OCI-LY7 (cell line): ENCODE measurements at regions not wholly inside any gene's neighbourhood (a gene's known extent, or its start where the extent isn't known, plus 50 kb on each side); places are given as distances from the start of the nearest gene placed in this dataset.

ENCODE experiments used
- BruUV-seq: library from RNA; stranded (reverse); fragments of 400-500 nt; replicated peaks from 2 replicates; lab custom pipeline; 2021; lab: Mats Ljungman, UMichigan
- CTCF ChIA-PET: fragments of 300-600 bp; sonication (Branson Sonifier 250); formaldehyde crosslinking; loops from one replicate; lab custom pipeline; 2022; ENCODE audit warnings: antibody characterized with exemption; ENCODE audit not compliant: unreplicated experiment; lab: Charles Lee
- POLR2A ChIA-PET: fragments of 300-600 bp; sonication (Branson Sonifier 250); formaldehyde crosslinking; loops from one replicate; lab custom pipeline; 2022; ENCODE audit warnings: antibody characterized with exemption; lab: Charles Lee
- DNase-seq: peaks from one replicate; pipeline ENCODE4 v3.0.0-alpha.2; 2015; ENCODE audit warnings: low spot score
- H2AFZ ChIP-seq: fragments of 200-600 bp; sonication (generic), shearing (Covaris generic); 2 replicates; pipeline ENCODE4 v1.6.1; 2014; ENCODE audit warnings: mild to moderate bottlenecking, antibody characterized with exemption, low read length, moderate library complexity
- H3K27ac ChIP-seq: fragments of 200-600 bp; sonication (generic); 2 replicates; pipeline ENCODE4 v1.5.1; 2014; ENCODE audit warnings: mixed run types, low read depth, mild to moderate bottlenecking, moderate library complexity, low read length, inconsistent platforms; ENCODE audit not compliant: poor library complexity, severe bottlenecking
- H3K36me3 ChIP-seq: fragments of 200-600 bp; sonication (generic); 2 replicates; pipeline ENCODE4 v1.6.1; 2014; ENCODE audit warnings: mild to moderate bottlenecking, antibody characterized with exemption, low read length, moderate library complexity, mixed read lengths; ENCODE audit not compliant: insufficient read depth
- H3K4me1 ChIP-seq: fragments of 200-600 bp; sonication (generic); 2 replicates; pipeline ENCODE4 v1.5.1; 2014; ENCODE audit warnings: mild to moderate bottlenecking, low read length; ENCODE audit not compliant: insufficient read depth, poor library complexity, severe bottlenecking
- H3K4me2 ChIP-seq: fragments of 200-600 bp; sonication (generic); 2 replicates; pipeline ENCODE4 v1.6.1; 2014; ENCODE audit warnings: mild to moderate bottlenecking, low read length
- H3K4me3 ChIP-seq: fragments of 200-600 bp; sonication (generic); 2 replicates; pipeline ENCODE4 v1.5.1; 2014; ENCODE audit warnings: mild to moderate bottlenecking, low read depth, low read length; ENCODE audit not compliant: poor library complexity, severe bottlenecking
- H3K79me2 ChIP-seq: fragments of 200-600 bp; sonication (generic); 2 replicates; pipeline ENCODE4 v1.6.1; 2016; ENCODE audit warnings: low read depth, mild to moderate bottlenecking, low read length, moderate library complexity, mixed read lengths; ENCODE audit not compliant: insufficient read depth
- H3K9me2 ChIP-seq: fragments of 200-600 bp; sonication (generic); 2 replicates; pipeline ENCODE4 v1.6.1; 2016; ENCODE audit warnings: mild to moderate bottlenecking, low read length, mixed read lengths; ENCODE audit not compliant: insufficient read depth
- H3K9me3 ChIP-seq: fragments of 200-600 bp; sonication (generic); 2 replicates; pipeline ENCODE4 v1.6.1; 2014; ENCODE audit warnings: mild to moderate bottlenecking, mixed run types, low read length, mixed read lengths
- H4K20me1 ChIP-seq: fragments of 200-600 bp; sonication (generic); 2 replicates; pipeline ENCODE4 v1.6.1; 2014; ENCODE audit warnings: mild to moderate bottlenecking, antibody characterized with exemption, low read length, moderate library complexity, mixed read lengths; ENCODE audit not compliant: insufficient read depth
- EZH2phosphoT487 ChIP-seq: fragments of 200-600 bp; sonication (generic); IDR thresholded peaks from 2 replicates; pipeline ENCODE4 v1.6.1; 2018; ENCODE audit warnings: low read depth, borderline replicate concordance, mild to moderate bottlenecking, mixed run types, antibody characterized with exemption, low read length, moderate library complexity, mixed read lengths
- intact Hi-C: fragments of 100-400 bp; cut with micrococcal nuclease; formaldehyde crosslinking; loops from one replicate; pipeline ENCODE4 v1.10.0; 2022; ENCODE audit not compliant: unreplicated experiment
- TF ChIP-seq, protein P1 (sequence below): fragments of 200-600 bp; sonication (generic); conservative IDR thresholded peaks from 2 replicates; pipeline ENCODE4 v1.5.1; 2014; ENCODE audit warnings: mild to moderate bottlenecking, antibody characterized with exemption, low read length, moderate library complexity, mixed read lengths

- intact Hi-C loops: no loop called here
- ChIA-PET CTCF (no interaction called here), POLR2A (interaction anchor here (0.6 kb wide), 1 partner anchor 1442 kb away, joined by 3 read pairs; no protein-coding TSS in a partner anchor)
- no peaks in the 10 kb centered on the region for H3K4me1 ChIP-seq
- no peak for TF ChIP-seq EZH2phosphoT487
- TF ChIP-seq, protein P1, sequence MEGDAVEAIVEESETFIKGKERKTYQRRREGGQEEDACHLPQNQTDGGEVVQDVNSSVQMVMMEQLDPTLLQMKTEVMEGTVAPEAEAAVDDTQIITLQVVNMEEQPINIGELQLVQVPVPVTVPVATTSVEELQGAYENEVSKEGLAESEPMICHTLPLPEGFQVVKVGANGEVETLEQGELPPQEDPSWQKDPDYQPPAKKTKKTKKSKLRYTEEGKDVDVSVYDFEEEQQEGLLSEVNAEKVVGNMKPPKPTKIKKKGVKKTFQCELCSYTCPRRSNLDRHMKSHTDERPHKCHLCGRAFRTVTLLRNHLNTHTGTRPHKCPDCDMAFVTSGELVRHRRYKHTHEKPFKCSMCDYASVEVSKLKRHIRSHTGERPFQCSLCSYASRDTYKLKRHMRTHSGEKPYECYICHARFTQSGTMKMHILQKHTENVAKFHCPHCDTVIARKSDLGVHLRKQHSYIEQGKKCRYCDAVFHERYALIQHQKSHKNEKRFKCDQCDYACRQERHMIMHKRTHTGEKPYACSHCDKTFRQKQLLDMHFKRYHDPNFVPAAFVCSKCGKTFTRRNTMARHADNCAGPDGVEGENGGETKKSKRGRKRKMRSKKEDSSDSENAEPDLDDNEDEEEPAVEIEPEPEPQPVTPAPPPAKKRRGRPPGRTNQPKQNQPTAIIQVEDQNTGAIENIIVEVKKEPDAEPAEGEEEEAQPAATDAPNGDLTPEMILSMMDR: no peak
- H3K4me3 ChIP-seq: no peak overlapping the region
- H4K20me1 ChIP-seq: no peaks in the 10 kb centered on the region
- BruUV-seq: no TSS peak
- H3K27ac ChIP-seq: no peak overlapping the region
- DNase-seq: no peak
- H2AFZ ChIP-seq: no peak overlapping the region
- no peaks in the 10 kb centered on the region for H3K79me2 ChIP-seq
- H3K9me2 ChIP-seq: no peaks in the 10 kb centered on the region
- H3K4me2 ChIP-seq: no peak overlapping the region
- no peaks in the 10 kb centered on the region for H3K36me3 ChIP-seq
- H3K9me3 ChIP-seq: no peaks in the 10 kb centered on the region
Measured at GRCh38 chr4:154942176-154942575, 161.1 kb downstream of the RBM46 start.

- intact Hi-C loops: no loop called here
- Histone ChIP-seq H3K36me3 (no peaks in the 10 kb centered on the region), H3K9me2 (no peaks in the 10 kb centered on the region), H3K4me3 (no peak overlapping the region), H3K79me2 (no peaks in the 10 kb centered on the region), H3K4me2 (no peak overlapping the region), H3K9me3 (no peaks in the 10 kb centered on the region), H3K4me1 (no peaks in the 10 kb centered on the region), H3K27ac (no peak overlapping the region), H2AFZ (no peak overlapping the region), H4K20me1 (no peaks in the 10 kb centered on the region)
- CTCF ChIA-PET: no interaction called here
- TF ChIP-seq, protein P1: no peak
- TF ChIP-seq EZH2phosphoT487: no peak
- no TSS peak for BruUV-seq
- POLR2A ChIA-PET: no interaction called here
- no peak for DNase-seq
Measured at GRCh38 chr4:154944996-154945395, 163.9 kb downstream of the RBM46 start.

- intact Hi-C loops: no loop called here
- no peak overlapping the region for H3K4me2 ChIP-seq
- BruUV-seq: no TSS peak
Measured at GRCh38 chr4:154946113-154946512, 165.0 kb downstream of the RBM46 start.

More at GRCh38 chr4:154946113-154946512, 165.0 kb downstream of the RBM46 start:
- no peaks in the 10 kb centered on the region for H3K9me2 ChIP-seq
- H3K79me2 ChIP-seq: no peaks in the 10 kb centered on the region
- POLR2A ChIA-PET: no interaction called here
- no peaks in the 10 kb centered on the region for H3K9me3 ChIP-seq
- no peak overlapping the region for H3K27ac ChIP-seq
- no peaks in the 10 kb centered on the region for H3K4me1 ChIP-seq
- no peak overlapping the region for H2AFZ ChIP-seq
- DNase-seq: no peak
- no peaks in the 10 kb centered on the region for H4K20me1 ChIP-seq
- no peaks in the 10 kb centered on the region for H3K36me3 ChIP-seq
- TF ChIP-seq EZH2phosphoT487: no peak
- TF ChIP-seq, protein P1: no peak
- CTCF ChIA-PET: no interaction called here
- no peak overlapping the region for H3K4me3 ChIP-seq
